OCI-LY3 (cell line): ENCODE measurements at regions not wholly inside any gene's neighbourhood (a gene's known extent, or its start where the extent isn't known, plus 50 kb on each side); places are given as distances from the start of the nearest gene placed in this dataset.

Experiments
- H2AFZ ChIP-seq: fragments of 200-600, 300-600 bp; shearing (Covaris generic); 2 replicates; pipeline ENCODE4 v1.6.0; 2014; ENCODE audit warnings: antibody characterized with exemption, low read depth, low read length
- H3K27ac ChIP-seq: fragments of 200-600, 300-600 bp; sonication (generic); 2 replicates; pipeline ENCODE4 v1.5.1; 2014; ENCODE audit warnings: mild to moderate bottlenecking, low read length, moderate library complexity, mixed read lengths
- H3K27me3 ChIP-seq: fragments of 200-600, 300-600 bp; sonication (generic); 2 replicates; pipeline ENCODE4 v1.6.1; 2014; ENCODE audit warnings: low read depth, low read length, mixed read lengths
- H3K36me3 ChIP-seq: fragments of 200-600, 300-600 bp; sonication (generic); replicated peaks from 2 replicates; pipeline ENCODE3; 2014; ENCODE audit warnings: low read depth, low read length, mixed read lengths
- H3K4me1 ChIP-seq: fragments of 300-600, 200-600 bp; sonication (generic); 2 replicates; pipeline ENCODE4 v1.6.1; 2014; ENCODE audit warnings: low read length, mixed read lengths
- H3K4me2 ChIP-seq: fragments of 200-600, 300-600 bp; sonication (generic); 2 replicates; pipeline ENCODE4 v1.6.1; 2014; ENCODE audit warnings: low read length, mixed read lengths
- H3K4me3 ChIP-seq: fragments of 300-600, 200-600 bp; sonication (generic); 2 replicates; pipeline ENCODE4 v1.5.1; 2014; ENCODE audit warnings: antibody characterized with exemption, mild to moderate bottlenecking, low read length, moderate library complexity
- H3K79me2 ChIP-seq: fragments of 300-600, 200-600 bp; shearing (Covaris generic); 2 replicates; pipeline ENCODE4 v1.6.1; 2014; ENCODE audit warnings: mild to moderate bottlenecking, low read length, mixed read lengths
- H3K9ac ChIP-seq: fragments of 300-600, 200-600 bp; shearing (Covaris generic); 2 replicates; pipeline ENCODE4 v1.6.0; 2014; ENCODE audit warnings: mild to moderate bottlenecking, low read length, moderate library complexity
- H3K9me3 ChIP-seq: fragments of 200-600, 300-600 bp; shearing (Covaris generic); 2 replicates; pipeline ENCODE4 v1.6.1; 2014; ENCODE audit warnings: low read length, mixed read lengths; ENCODE audit not compliant: insufficient read depth
- H4K20me1 ChIP-seq: fragments of 200-600, 300-600 bp; sonication (generic); 2 replicates; pipeline ENCODE4 v1.6.1; 2016; ENCODE audit warnings: low read length, mixed read lengths; ENCODE audit not compliant: insufficient read depth
- EZH2phosphoT487 ChIP-seq: fragments of 200-600 bp; shearing (Covaris generic); IDR thresholded peaks from 2 replicates; pipeline ENCODE4 v1.6.1; 2018; ENCODE audit warnings: antibody characterized with exemption, mixed run types, low read depth
- TF ChIP-seq, protein P1 (sequence below): fragments of 200-600, 300-600 bp; sonication (generic); IDR thresholded peaks from 2 replicates; pipeline ENCODE4 v1.5.1; 2014; ENCODE audit warnings: antibody characterized with exemption, low read length, low read depth

DNA sequence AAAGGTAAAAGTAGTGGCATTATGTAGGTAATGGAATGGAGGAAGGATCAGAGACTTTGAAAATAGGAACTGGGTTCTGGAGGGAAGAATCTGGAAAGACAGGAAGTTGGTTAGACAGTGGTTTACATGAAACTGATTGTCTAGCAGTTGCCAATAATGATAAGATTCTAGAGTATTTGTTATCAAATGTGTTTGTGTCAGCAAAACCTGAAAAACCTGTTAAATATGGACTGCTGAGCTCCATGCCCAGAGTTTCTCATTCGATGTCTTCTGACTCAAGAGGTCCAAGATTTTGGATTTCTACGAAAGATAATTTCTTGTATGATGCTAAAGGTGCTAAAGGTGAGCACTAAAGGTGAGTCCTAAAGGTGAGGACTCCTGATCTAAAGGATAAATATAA lies 515.0 kb upstream of the TUSC1 start:
- no peaks in the 10 kb centered on the region for H3K36me3 ChIP-seq
- no peaks in the 10 kb centered on the region for H3K4me1 ChIP-seq
- H3K4me2 ChIP-seq, result no peak overlapping the region
- H4K20me1 ChIP-seq, result no peaks in the 10 kb centered on the region
- no peak overlapping the region for H3K4me3 ChIP-seq
- H3K9me3 ChIP-seq, result peaks cover 11% of the 10 kb centered on the region; the same call in 1 of the 2 replicates
- no peak for TF ChIP-seq EZH2phosphoT487
- TF ChIP-seq, protein P1, sequence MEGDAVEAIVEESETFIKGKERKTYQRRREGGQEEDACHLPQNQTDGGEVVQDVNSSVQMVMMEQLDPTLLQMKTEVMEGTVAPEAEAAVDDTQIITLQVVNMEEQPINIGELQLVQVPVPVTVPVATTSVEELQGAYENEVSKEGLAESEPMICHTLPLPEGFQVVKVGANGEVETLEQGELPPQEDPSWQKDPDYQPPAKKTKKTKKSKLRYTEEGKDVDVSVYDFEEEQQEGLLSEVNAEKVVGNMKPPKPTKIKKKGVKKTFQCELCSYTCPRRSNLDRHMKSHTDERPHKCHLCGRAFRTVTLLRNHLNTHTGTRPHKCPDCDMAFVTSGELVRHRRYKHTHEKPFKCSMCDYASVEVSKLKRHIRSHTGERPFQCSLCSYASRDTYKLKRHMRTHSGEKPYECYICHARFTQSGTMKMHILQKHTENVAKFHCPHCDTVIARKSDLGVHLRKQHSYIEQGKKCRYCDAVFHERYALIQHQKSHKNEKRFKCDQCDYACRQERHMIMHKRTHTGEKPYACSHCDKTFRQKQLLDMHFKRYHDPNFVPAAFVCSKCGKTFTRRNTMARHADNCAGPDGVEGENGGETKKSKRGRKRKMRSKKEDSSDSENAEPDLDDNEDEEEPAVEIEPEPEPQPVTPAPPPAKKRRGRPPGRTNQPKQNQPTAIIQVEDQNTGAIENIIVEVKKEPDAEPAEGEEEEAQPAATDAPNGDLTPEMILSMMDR, result no peak
- H3K79me2 ChIP-seq, result no peaks in the 10 kb centered on the region
- no peak overlapping the region for H3K27ac ChIP-seq
- H3K9ac ChIP-seq, result no peak overlapping the region
- H3K27me3 ChIP-seq, result no peaks in the 10 kb centered on the region
- H2AFZ ChIP-seq, result no peak overlapping the region

DNA sequence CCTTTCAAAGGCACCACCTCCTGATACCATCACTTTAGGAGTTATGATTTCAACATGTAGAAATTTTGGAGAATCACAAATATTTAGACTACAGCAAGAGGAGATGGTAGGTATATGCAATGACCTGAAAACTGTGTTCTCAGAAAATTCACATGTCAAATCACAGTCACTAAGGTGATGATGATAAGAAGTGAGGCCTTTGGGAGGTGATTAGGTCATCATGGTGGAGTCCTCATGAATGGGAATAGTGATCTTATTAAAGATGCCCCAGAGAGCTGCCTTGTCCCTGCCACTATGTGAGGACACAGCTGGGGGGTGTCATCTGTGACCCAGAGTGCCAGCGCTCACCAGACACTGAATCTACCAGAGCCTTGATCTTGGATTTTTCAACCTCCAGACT lies 513.5 kb upstream of the TUSC1 start:
- H3K4me3 ChIP-seq, result no peak overlapping the region
- no peak overlapping the region for H2AFZ ChIP-seq
- H3K4me2 ChIP-seq, result no peak overlapping the region
- H3K79me2 ChIP-seq, result no peaks in the 10 kb centered on the region
- peaks cover 12% of the 10 kb centered on the region; the same call in 1 of the 2 replicates for H3K9me3 ChIP-seq
- TF ChIP-seq, protein P1, result no peak
- no peak for TF ChIP-seq EZH2phosphoT487
- no peak overlapping the region for H3K9ac ChIP-seq
- no peak overlapping the region for H3K27ac ChIP-seq
- no peaks in the 10 kb centered on the region for H3K27me3 ChIP-seq
- no peaks in the 10 kb centered on the region for H3K36me3 ChIP-seq
- no peaks in the 10 kb centered on the region for H3K4me1 ChIP-seq
- H4K20me1 ChIP-seq, result no peaks in the 10 kb centered on the region

DNA sequence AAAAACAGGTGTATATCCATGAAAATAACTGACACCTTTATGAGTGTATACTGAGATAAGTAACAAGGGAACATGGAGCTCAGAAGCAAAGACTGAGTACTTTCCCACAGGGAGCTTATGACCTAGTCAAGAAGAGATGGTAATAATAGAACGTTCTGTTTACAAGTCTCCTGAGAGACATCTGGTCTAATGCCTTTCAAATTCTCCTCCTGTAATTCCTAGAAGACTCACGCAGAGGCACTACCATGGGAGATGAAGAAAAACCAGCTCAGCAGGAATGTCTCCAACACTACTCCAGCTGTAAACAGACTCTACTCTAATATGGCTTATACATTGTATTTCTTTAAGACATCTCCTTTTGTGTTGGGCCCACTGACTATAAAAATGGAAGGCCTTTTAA lies 503.6 kb upstream of the TUSC1 start:
- Histone ChIP-seq H2AFZ (no peak overlapping the region), H3K4me3 (no peak overlapping the region), H3K9me3 (no peaks in the 10 kb centered on the region), H3K27me3 (no peaks in the 10 kb centered on the region), H4K20me1 (no peaks in the 10 kb centered on the region), H3K36me3 (no peaks in the 10 kb centered on the region), H3K79me2 (no peaks in the 10 kb centered on the region), H3K4me2 (no peak overlapping the region), H3K27ac (no peak overlapping the region), H3K4me1 (no peaks in the 10 kb centered on the region), H3K9ac (no peak overlapping the region)
- TF ChIP-seq EZH2phosphoT487, result no peak
- TF ChIP-seq, protein P1, result no peak

DNA sequence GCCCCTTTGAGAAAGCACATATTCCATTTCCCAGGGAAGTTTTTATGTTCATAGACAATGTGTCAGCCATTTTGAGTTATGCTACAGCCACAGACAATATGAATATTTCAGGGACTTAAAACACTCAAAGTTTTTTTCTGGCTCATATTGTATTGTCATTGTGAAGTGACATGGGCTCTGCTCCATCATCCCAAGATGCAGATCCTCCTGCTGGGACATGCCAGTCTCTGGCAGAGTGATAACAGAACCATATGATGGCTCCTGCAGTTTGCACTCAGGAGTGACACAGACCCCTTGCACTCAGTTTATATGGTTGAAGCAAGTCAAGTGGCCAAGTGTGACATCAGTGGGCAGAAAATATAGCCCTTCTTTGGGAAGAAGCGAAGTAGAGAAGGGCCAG lies 498.4 kb upstream of the TUSC1 start:
- Histone ChIP-seq H3K9me3 (no peaks in the 10 kb centered on the region), H3K27me3 (no peaks in the 10 kb centered on the region), H4K20me1 (no peaks in the 10 kb centered on the region), H3K79me2 (no peaks in the 10 kb centered on the region), H3K9ac (no peak overlapping the region), H3K36me3 (no peaks in the 10 kb centered on the region), H3K4me2 (no peak overlapping the region), H3K27ac (no peak overlapping the region), H3K4me3 (no peak overlapping the region), H3K4me1 (no peaks in the 10 kb centered on the region), H2AFZ (no peak overlapping the region)
- TF ChIP-seq, protein P1, result no peak
- TF ChIP-seq EZH2phosphoT487, result no peak
